ENCODE measurements at regions not wholly inside any gene's neighbourhood (a gene's known extent, or its start where the extent isn't known, plus 50 kb on each side); places are given as distances from the start of the nearest gene placed in this dataset.

- no peak for TF ChIP-seq CTCF (conservative IDR thresholded peaks at IDR 0.05; ENCODE audit: low read depth, low read length)
- DNase-seq (ENCODE audit: low read depth), result no peak
- H3K4me3 ChIP-seq (ENCODE audit: low read depth, low read length), result no peak overlapping the region
Measured at GRCh38 chr20:4571759-4572531, 114.3 kb upstream of the PRNP start.

GRCh38 chr20:4569865-4570264 is 116.4 kb upstream of the PRNP start:
- no peak for DNase-seq (ENCODE audit: low read depth)
- TF ChIP-seq CTCF (conservative IDR thresholded peaks at IDR 0.05; ENCODE audit: low read depth, low read length), result no peak

GRCh38 chr20:4569092-4569491 is 117.2 kb upstream of the PRNP start:
- DNase-seq (ENCODE audit: low read depth), result no peak
- H3K4me3 ChIP-seq (ENCODE audit: low read depth, low read length), result no peak overlapping the region
- TF ChIP-seq CTCF (conservative IDR thresholded peaks at IDR 0.05; ENCODE audit: low read depth, low read length), result peak; percentile 37

More at GRCh38 chr20:4569865-4570264, 116.4 kb upstream of the PRNP start:
- H3K4me3 ChIP-seq (ENCODE audit: low read depth, low read length), result no peak overlapping the region

- DNase-seq (ENCODE audit: low read depth), result no peak
- no peak overlapping the region for H3K4me3 ChIP-seq (ENCODE audit: low read depth, low read length)
- TF ChIP-seq CTCF (conservative IDR thresholded peaks at IDR 0.05; ENCODE audit: low read depth, low read length), result no peak
Measured at GRCh38 chr20:4568361-4568959, 117.8 kb upstream of the PRNP start.

- no peak for DNase-seq (ENCODE audit: low read depth)
- no peak overlapping the region for H3K4me3 ChIP-seq (ENCODE audit: low read depth, low read length)
- TF ChIP-seq CTCF (conservative IDR thresholded peaks at IDR 0.05; ENCODE audit: low read depth, low read length), result no peak
Measured at GRCh38 chr20:4567170-4567569, 119.1 kb upstream of the PRNP start.

GRCh38 chr20:4563534-4563933 is 122.7 kb upstream of the PRNP start:
- TF ChIP-seq CTCF (conservative IDR thresholded peaks at IDR 0.05; ENCODE audit: low read depth, low read length), result peak; percentile 35
- no peak for DNase-seq (ENCODE audit: low read depth)
- no peak overlapping the region for H3K4me3 ChIP-seq (ENCODE audit: low read depth, low read length)

- DNase-seq (ENCODE audit: low read depth), result no peak
- TF ChIP-seq CTCF (conservative IDR thresholded peaks at IDR 0.05; ENCODE audit: low read depth, low read length), result no peak
- no peak overlapping the region for H3K4me3 ChIP-seq (ENCODE audit: low read depth, low read length)
Measured at GRCh38 chr20:4563031-4563430, 123.2 kb upstream of the PRNP start.
